ENCODE measurements at regions not wholly inside any gene's neighbourhood (a gene's known extent, or its start where the extent isn't known, plus 50 kb on each side); places are given as distances from the start of the nearest gene placed in this dataset.
A peak's percentile ranks its signal among the peaks of the same experiment; 100 is the strongest.

- TF ChIP-seq CTCF (IDR thresholded peaks at IDR 0.05; ENCODE audit: low read length, missing control alignments) = peak; percentile 23
- H3K4me3 ChIP-seq (replicated peaks; ENCODE audit: low read depth, low read length) = no peak overlapping the region
- DNase-seq (ENCODE audit: low read depth) = peak; percentile 80
These were observed 214.9 kb upstream of the HMGA2 start for GRCh38 chr12:65609359-65609771.

- no peak for DNase-seq (ENCODE audit: low read depth)
- no peak overlapping the region for H3K4me3 ChIP-seq (replicated peaks; ENCODE audit: low read depth, low read length)
- TF ChIP-seq CTCF (IDR thresholded peaks at IDR 0.05; ENCODE audit: low read length, missing control alignments) = no peak
These were observed 212.9 kb upstream of the HMGA2 start for GRCh38 chr12:65611396-65611795.

GRCh38 chr12:65612440-65612839 is 211.8 kb upstream of the HMGA2 start:
- H3K4me3 ChIP-seq (replicated peaks; ENCODE audit: low read depth, low read length) = peak overlapping the region; percentile 27
- DNase-seq (ENCODE audit: low read depth) = peak; percentile 76
- TF ChIP-seq CTCF (IDR thresholded peaks at IDR 0.05; ENCODE audit: low read length, missing control alignments) = no peak

GRCh38 chr12:65613692-65614091 is 210.6 kb upstream of the HMGA2 start:
- TF ChIP-seq CTCF (IDR thresholded peaks at IDR 0.05; ENCODE audit: low read length, missing control alignments) = no peak
- H3K4me3 ChIP-seq (replicated peaks; ENCODE audit: low read depth, low read length) = no peak overlapping the region
- no peak for DNase-seq (ENCODE audit: low read depth)

GRCh38 chr12:65614259-65614889 is 209.9 kb upstream of the HMGA2 start:
- TF ChIP-seq CTCF (IDR thresholded peaks at IDR 0.05; ENCODE audit: low read length, missing control alignments) = no peak
- no peak for DNase-seq (ENCODE audit: low read depth)
- H3K4me3 ChIP-seq (replicated peaks; ENCODE audit: low read depth, low read length) = no peak overlapping the region

GRCh38 chr12:65615118-65615517 is 209.2 kb upstream of the HMGA2 start:
- H3K4me3 ChIP-seq (replicated peaks; ENCODE audit: low read depth, low read length) = no peak overlapping the region
- TF ChIP-seq CTCF (IDR thresholded peaks at IDR 0.05; ENCODE audit: low read length, missing control alignments) = no peak
- DNase-seq (ENCODE audit: low read depth) = peak; percentile 89

GRCh38 chr12:65616022-65616421 is 208.3 kb upstream of the HMGA2 start:
- no peak for DNase-seq (ENCODE audit: low read depth)
- TF ChIP-seq CTCF (IDR thresholded peaks at IDR 0.05; ENCODE audit: low read length, missing control alignments) = no peak
- no peak overlapping the region for H3K4me3 ChIP-seq (replicated peaks; ENCODE audit: low read depth, low read length)

All from fibroblast of pulmonary artery (primary cell).